ENCODE measurements at regions not wholly inside any gene's neighbourhood (a gene's known extent, or its start where the extent isn't known, plus 50 kb on each side); places are given as distances from the start of the nearest gene placed in this dataset.

DNA sequence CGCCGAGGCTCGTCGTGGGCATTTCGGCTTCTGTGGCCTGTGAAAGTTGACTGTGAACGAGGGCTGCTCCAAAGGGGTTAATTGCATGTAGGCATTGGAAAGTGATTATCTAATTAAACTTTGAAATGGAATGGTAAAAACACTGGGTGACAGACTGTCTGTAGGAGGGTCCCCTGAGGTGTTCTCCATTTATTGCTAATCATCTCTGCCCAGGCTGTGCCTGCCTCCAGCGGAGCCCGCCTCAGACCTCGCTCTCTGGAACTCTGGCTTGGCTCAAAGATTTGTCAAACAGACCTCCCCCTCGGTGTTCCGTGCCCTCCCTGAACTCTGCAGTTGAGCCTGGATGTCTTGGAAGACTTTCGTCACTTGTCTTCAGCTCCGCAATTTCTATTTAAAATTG lies 50.2 kb upstream of the VRK1 start:
- TF ChIP-seq POLR2AphosphoS5 (IDR thresholded peaks at IDR 0.05; ENCODE audit: low read depth, low read length) (no peak), POLR2A (IDR thresholded peaks at IDR 0.05; ENCODE audit: low read depth, low read length) (no peak)

Data from GM12891 (cell line).